ENCODE measurements at regions not wholly inside any gene's neighbourhood (a gene's known extent, or its start where the extent isn't known, plus 50 kb on each side); places are given as distances from the start of the nearest gene placed in this dataset.

DNA sequence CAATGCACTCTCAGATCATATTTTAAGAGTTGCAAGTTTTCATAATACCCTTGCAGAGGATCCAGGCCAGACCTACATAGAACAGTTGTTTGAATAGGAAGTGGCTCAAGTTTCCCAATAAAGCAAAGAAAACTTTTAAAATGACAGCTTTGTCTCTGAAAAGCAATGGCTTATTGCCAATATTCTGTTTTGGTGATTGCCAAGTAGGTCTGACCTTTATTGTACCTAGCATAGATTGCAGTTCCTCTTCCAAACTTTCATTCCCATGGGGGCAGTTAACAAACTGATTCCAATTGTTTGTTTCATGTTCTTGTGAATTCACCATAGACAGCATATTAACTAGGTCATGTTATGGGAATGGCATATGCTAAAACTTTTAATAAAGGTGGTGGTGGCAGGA, 664.6 kb upstream of the CA10 start (continued):
- TF ChIP-seq, protein P1, sequence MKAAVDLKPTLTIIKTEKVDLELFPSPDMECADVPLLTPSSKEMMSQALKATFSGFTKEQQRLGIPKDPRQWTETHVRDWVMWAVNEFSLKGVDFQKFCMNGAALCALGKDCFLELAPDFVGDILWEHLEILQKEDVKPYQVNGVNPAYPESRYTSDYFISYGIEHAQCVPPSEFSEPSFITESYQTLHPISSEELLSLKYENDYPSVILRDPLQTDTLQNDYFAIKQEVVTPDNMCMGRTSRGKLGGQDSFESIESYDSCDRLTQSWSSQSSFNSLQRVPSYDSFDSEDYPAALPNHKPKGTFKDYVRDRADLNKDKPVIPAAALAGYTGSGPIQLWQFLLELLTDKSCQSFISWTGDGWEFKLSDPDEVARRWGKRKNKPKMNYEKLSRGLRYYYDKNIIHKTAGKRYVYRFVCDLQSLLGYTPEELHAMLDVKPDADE (IDR thresholded peaks at IDR 0.05) = no peak
- TF ChIP-seq NANOG (IDR thresholded peaks at IDR 0.05; ENCODE audit: borderline replicate concordance) (no peak), JUNB (IDR thresholded peaks at IDR 0.05; ENCODE audit: unreplicated experiment) (no peak), EZH2 (IDR thresholded peaks at IDR 0.05; ENCODE audit: low read depth, unreplicated experiment) (no peak), EZH2phosphoT487 (IDR thresholded peaks at IDR 0.05; ENCODE audit: unreplicated experiment) (no peak), POLR2AphosphoS5 (IDR thresholded peaks at IDR 0.05; ENCODE audit: low read depth) (no peak), ZNF331 (CRISPR knock-in tag; IDR thresholded peaks at IDR 0.05; ENCODE audit: low read depth) (no peak)
- TF ChIP-seq, protein P2, sequence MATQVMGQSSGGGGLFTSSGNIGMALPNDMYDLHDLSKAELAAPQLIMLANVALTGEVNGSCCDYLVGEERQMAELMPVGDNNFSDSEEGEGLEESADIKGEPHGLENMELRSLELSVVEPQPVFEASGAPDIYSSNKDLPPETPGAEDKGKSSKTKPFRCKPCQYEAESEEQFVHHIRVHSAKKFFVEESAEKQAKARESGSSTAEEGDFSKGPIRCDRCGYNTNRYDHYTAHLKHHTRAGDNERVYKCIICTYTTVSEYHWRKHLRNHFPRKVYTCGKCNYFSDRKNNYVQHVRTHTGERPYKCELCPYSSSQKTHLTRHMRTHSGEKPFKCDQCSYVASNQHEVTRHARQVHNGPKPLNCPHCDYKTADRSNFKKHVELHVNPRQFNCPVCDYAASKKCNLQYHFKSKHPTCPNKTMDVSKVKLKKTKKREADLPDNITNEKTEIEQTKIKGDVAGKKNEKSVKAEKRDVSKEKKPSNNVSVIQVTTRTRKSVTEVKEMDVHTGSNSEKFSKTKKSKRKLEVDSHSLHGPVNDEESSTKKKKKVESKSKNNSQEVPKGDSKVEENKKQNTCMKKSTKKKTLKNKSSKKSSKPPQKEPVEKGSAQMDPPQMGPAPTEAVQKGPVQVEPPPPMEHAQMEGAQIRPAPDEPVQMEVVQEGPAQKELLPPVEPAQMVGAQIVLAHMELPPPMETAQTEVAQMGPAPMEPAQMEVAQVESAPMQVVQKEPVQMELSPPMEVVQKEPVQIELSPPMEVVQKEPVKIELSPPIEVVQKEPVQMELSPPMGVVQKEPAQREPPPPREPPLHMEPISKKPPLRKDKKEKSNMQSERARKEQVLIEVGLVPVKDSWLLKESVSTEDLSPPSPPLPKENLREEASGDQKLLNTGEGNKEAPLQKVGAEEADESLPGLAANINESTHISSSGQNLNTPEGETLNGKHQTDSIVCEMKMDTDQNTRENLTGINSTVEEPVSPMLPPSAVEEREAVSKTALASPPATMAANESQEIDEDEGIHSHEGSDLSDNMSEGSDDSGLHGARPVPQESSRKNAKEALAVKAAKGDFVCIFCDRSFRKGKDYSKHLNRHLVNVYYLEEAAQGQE (IDR thresholded peaks at IDR 0.05; ENCODE audit: unreplicated experiment) = no peak

DNA sequence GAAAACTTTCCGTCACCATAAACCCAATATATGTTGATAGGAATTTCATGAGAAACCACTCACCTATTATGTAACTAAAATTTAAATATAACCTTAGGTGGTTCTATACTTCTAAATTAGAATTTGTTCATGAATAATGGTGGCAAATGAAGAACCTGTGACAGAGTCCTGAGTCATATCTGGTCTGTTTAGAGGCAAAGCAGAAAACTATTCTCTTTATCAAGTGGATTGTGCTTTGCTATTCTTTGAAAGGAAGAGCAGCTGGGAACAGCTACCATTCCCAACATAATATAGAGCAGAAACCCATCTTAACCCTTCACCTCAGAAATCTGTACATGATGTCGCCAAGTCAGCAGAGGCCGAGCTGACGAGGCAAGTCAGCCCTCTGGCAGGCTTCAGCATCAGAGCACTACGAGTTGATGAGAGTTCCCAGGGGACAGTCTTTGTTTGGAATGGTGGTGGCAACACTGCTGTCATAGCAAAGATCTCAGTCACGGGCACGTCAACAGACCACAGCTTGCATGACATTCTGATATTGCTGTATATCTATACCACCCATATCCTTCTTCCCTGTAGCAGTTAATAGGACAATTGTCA, 631.9 kb upstream of the CA10 start:
- no peak overlapping the region for H3K4me3 Mint-ChIP-seq
- no peak overlapping the region for H3K27ac Mint-ChIP-seq
- DNase-seq (ENCODE audit: low spot score) = no peak
- H3K36me3 Mint-ChIP-seq (ENCODE audit: low read depth) = no peaks in the 10 kb centered on the region
- no peaks in the 10 kb centered on the region for H3F3A ChIP-seq (replicated peaks; ENCODE audit: low read depth)
- H3K36me3 ChIP-seq (ENCODE audit: insufficient read depth) = no peaks in the 10 kb centered on the region
- no peaks in the 10 kb centered on the region for H3K27me3 ChIP-seq (ENCODE audit: insufficient read depth)
- H3K4me2 ChIP-seq = no peak overlapping the region
- H4K20me1 ChIP-seq (replicated peaks; ENCODE audit: insufficient read depth) = no peaks in the 10 kb centered on the region
- H3K27ac ChIP-seq (ENCODE audit: low read depth) = no peak overlapping the region
- no peaks in the 10 kb centered on the region; the same call in 2 of the 3 replicates for H3K9me3 Mint-ChIP-seq
- no peak for ATAC-seq
- H3K4me1 ChIP-seq (ENCODE audit: insufficient read depth) = no peaks in the 10 kb centered on the region
- no peaks in the 10 kb centered on the region for H3K9me2 ChIP-seq (ENCODE audit: insufficient read depth)
- no peak overlapping the region for H2AFZ ChIP-seq
- H3K4me1 Mint-ChIP-seq = no peaks in the 10 kb centered on the region
- H3K27me3 Mint-ChIP-seq (ENCODE audit: insufficient read depth, low read depth, poor library complexity) = no peaks in the 10 kb centered on the region
- no peak overlapping the region for H3K4me3 ChIP-seq
- no peaks in the 10 kb centered on the region for H3K79me2 ChIP-seq (replicated peaks; ENCODE audit: insufficient read depth)
- no peak for TF ChIP-seq POLR2AphosphoS5 (IDR thresholded peaks at IDR 0.05; ENCODE audit: low read depth)
- no peak for TF ChIP-seq STAT1 (IDR thresholded peaks at IDR 0.05; ENCODE audit: unreplicated experiment)
- TF ChIP-seq, protein P1 (IDR thresholded peaks at IDR 0.05) = no peak
- no peak for TF ChIP-seq JUNB (IDR thresholded peaks at IDR 0.05; ENCODE audit: unreplicated experiment)
- no peak for TF ChIP-seq CREB1 (CRISPR knock-in tag; IDR thresholded peaks at IDR 0.05; ENCODE audit: low read depth)
- TF ChIP-seq ZNF331 (CRISPR knock-in tag; IDR thresholded peaks at IDR 0.05; ENCODE audit: low read depth) = no peak
- TF ChIP-seq, protein P3, sequence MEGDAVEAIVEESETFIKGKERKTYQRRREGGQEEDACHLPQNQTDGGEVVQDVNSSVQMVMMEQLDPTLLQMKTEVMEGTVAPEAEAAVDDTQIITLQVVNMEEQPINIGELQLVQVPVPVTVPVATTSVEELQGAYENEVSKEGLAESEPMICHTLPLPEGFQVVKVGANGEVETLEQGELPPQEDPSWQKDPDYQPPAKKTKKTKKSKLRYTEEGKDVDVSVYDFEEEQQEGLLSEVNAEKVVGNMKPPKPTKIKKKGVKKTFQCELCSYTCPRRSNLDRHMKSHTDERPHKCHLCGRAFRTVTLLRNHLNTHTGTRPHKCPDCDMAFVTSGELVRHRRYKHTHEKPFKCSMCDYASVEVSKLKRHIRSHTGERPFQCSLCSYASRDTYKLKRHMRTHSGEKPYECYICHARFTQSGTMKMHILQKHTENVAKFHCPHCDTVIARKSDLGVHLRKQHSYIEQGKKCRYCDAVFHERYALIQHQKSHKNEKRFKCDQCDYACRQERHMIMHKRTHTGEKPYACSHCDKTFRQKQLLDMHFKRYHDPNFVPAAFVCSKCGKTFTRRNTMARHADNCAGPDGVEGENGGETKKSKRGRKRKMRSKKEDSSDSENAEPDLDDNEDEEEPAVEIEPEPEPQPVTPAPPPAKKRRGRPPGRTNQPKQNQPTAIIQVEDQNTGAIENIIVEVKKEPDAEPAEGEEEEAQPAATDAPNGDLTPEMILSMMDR (conservative IDR thresholded peaks at IDR 0.05; ENCODE audit: low read depth in 2 of 2) = no peak
- TF ChIP-seq EZH2phosphoT487 (IDR thresholded peaks at IDR 0.05; ENCODE audit: unreplicated experiment) = no peak
- TF ChIP-seq EZH2 (IDR thresholded peaks at IDR 0.05; ENCODE audit: low read depth, unreplicated experiment) = no peak
- TF ChIP-seq NANOG (IDR thresholded peaks at IDR 0.05; ENCODE audit: borderline replicate concordance) = no peak
- TF ChIP-seq, protein P2 (IDR thresholded peaks at IDR 0.05; ENCODE audit: unreplicated experiment) = no peak

Data from GM23338 (cell line).